ENCODE measurements at regions not wholly inside any gene's neighbourhood (a gene's known extent, or its start where the extent isn't known, plus 50 kb on each side); places are given as distances from the start of the nearest gene placed in this dataset.

- no peak for TF ChIP-seq CTCF (IDR thresholded peaks at IDR 0.05)
- TF ChIP-seq EZH2 (IDR thresholded peaks at IDR 0.05; ENCODE audit: borderline replicate concordance, insufficient read depth, low read depth, low read length, poor library complexity, severe bottlenecking) = no peak
These were observed 62.7 kb downstream of the CYCS start for GRCh38 chr7:25062380-25062779.

Measured in B cell (primary cell).